ENCODE measurements at regions not wholly inside any gene's neighbourhood (a gene's known extent, or its start where the extent isn't known, plus 50 kb on each side); places are given as distances from the start of the nearest gene placed in this dataset.

GRCh38 chr21:29240136-29240535 is 58.6 kb upstream of the BACH1 start:
- Histone ChIP-seq H3K4me3 (no peak overlapping the region), H4K20me1 (ENCODE audit: control insufficient read depth, insufficient read depth) (no peaks in the 10 kb centered on the region), H3K4me1 (ENCODE audit: control insufficient read depth, insufficient read depth, low read length) (peaks cover 41% of the 10 kb centered on the region), H3K9ac (ENCODE audit: control insufficient read depth, insufficient read depth, low read length) (no peak overlapping the region), H3K36me3 (ENCODE audit: control insufficient read depth in 2 of 2, insufficient read depth in 2 of 2, low read length in 1 of 2) (no peaks in the 10 kb centered on the region), H3K9me3 (replicated peaks; ENCODE audit: control insufficient read depth, insufficient read depth, low read length) (no peaks in the 10 kb centered on the region; the same call in 2 of the 3 replicates), H3K27me3 (replicated peaks in 1 of 2; ENCODE audit: control insufficient read depth in 2 of 2, insufficient read depth in 2 of 2, low read length in 1 of 2) (no peaks in the 10 kb centered on the region), H2AFZ (ENCODE audit: control insufficient read depth, low read depth, low read length) (no peak overlapping the region), H3K79me2 (ENCODE audit: control insufficient read depth, insufficient read depth, low read length) (no peaks in the 10 kb centered on the region), H3K27ac (ENCODE audit: control insufficient read depth, insufficient read depth) (no peak overlapping the region), H3K4me2 (ENCODE audit: control insufficient read depth, insufficient read depth) (no peak overlapping the region)
- in situ Hi-C loops (cut with MboI), result no loop called here
- DNase-seq (ENCODE audit: low read depth, low spot score) (no peak), FAIRE-seq (no peak), ATAC-seq (no peak)
- intact Hi-C loops (cut with micrococcal nuclease; ENCODE audit: unreplicated experiment), result no loop called here
- ChIA-PET RAD21 (ENCODE audit: unreplicated experiment) (no interaction called here), POLR2A (no interaction called here), SMC1A (ENCODE audit: uncharacterized antibody, unreplicated experiment) (interaction anchor here (3.2 to 11.7 kb wide), 2 partner anchors 57 to 131 kb away, joined by 7 to 297 read pairs; partner anchors contain the start of gene BACH1), CTCF (interaction anchor here (10.6 kb wide), 1 partner anchor 59 kb away, joined by 157 read pairs; the partner anchor contains the start of gene BACH1)
- 59% methylated on average over 1 of the region's 1 CpG for WGBS (ENCODE audit: insufficient coverage, insufficient replicate concordance, low lambda C conversion rate, missing lambda C conversion rate)
- TF ChIP-seq SPI1 (IDR thresholded peaks at IDR 0.05; ENCODE audit: borderline replicate concordance, insufficient read depth, low read depth, low read length), result no peak
- BruUV-seq (replicated peaks), result no TSS peak

DNA sequence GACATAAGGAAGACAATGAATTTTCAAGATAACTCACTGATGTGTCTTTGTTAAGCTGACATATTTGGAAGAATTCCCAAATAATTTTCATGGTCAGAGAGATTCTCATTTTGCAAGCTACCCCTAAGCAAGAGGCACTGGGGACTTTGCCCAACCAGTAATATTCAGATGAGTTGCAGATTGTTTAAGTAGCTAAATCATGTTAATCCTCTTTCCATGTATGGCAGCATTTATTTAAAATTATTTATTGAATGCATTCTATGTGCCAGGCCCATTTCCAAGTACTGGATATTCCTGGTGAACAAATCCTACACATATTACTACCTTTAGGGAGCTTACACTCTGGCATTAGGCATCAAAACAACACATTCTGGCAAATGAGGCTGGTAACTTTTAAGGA is 56.5 kb upstream of the BACH1 start:
- ChIA-PET POLR2A (interaction anchor here (1.4 kb wide), 1 partner anchor 8 kb away, joined by 4 read pairs; no protein-coding TSS in a partner anchor), CTCF (interaction anchor here (1.0 to 1.8 kb wide), 4 partner anchors 11 to 130 kb away, joined by 3 to 7 read pairs (median 4); no protein-coding TSS in a partner anchor), RAD21 (ENCODE audit: unreplicated experiment) (interaction anchor here (1.2 to 1.6 kb wide), 2 partner anchors 9 to 106 kb away, joined by 3 read pairs; no protein-coding TSS in a partner anchor), SMC1A (ENCODE audit: uncharacterized antibody, unreplicated experiment) (interaction anchor here (0.7 to 2.2 kb wide), 4 partner anchors 21 to 106 kb away, joined by 3 to 7 read pairs (median 4); partner anchors contain the start of gene BACH1)
- DNase-seq (ENCODE audit: low read depth, low spot score), result no peak
- Histone ChIP-seq H4K20me1 (ENCODE audit: control insufficient read depth, insufficient read depth) (no peaks in the 10 kb centered on the region), H3K79me2 (ENCODE audit: control insufficient read depth, insufficient read depth, low read length) (no peaks in the 10 kb centered on the region), H2AFZ (ENCODE audit: control insufficient read depth, low read depth, low read length) (no peak overlapping the region), H3K27me3 (replicated peaks in 1 of 2; ENCODE audit: control insufficient read depth in 2 of 2, insufficient read depth in 2 of 2, low read length in 1 of 2) (no peaks in the 10 kb centered on the region), H3K36me3 (ENCODE audit: control insufficient read depth in 2 of 2, insufficient read depth in 2 of 2, low read length in 1 of 2) (no peaks in the 10 kb centered on the region), H3K4me3 (no peak overlapping the region), H3K9me3 (replicated peaks; ENCODE audit: control insufficient read depth, insufficient read depth, low read length) (no peaks in the 10 kb centered on the region; the same call in 2 of the 3 replicates), H3K4me1 (ENCODE audit: control insufficient read depth, insufficient read depth, low read length) (peaks cover 29% of the 10 kb centered on the region), H3K4me2 (ENCODE audit: control insufficient read depth, insufficient read depth) (no peak overlapping the region), H3K27ac (ENCODE audit: control insufficient read depth, insufficient read depth) (no peak overlapping the region), H3K9ac (ENCODE audit: control insufficient read depth, insufficient read depth, low read length) (no peak overlapping the region)
- BruUV-seq (replicated peaks), result no TSS peak
- no peak for FAIRE-seq
- in situ Hi-C loops (cut with MboI) (no loop called here), intact Hi-C loops (cut with micrococcal nuclease; ENCODE audit: unreplicated experiment) (no loop called here)
- no peak for ATAC-seq
- no peak for TF ChIP-seq STAT1 (conservative IDR thresholded peaks at IDR 0.05)
- TF ChIP-seq CREB1 (IDR thresholded peaks at IDR 0.05; ENCODE audit: low read depth), result no peak
- TF ChIP-seq, protein P1, sequence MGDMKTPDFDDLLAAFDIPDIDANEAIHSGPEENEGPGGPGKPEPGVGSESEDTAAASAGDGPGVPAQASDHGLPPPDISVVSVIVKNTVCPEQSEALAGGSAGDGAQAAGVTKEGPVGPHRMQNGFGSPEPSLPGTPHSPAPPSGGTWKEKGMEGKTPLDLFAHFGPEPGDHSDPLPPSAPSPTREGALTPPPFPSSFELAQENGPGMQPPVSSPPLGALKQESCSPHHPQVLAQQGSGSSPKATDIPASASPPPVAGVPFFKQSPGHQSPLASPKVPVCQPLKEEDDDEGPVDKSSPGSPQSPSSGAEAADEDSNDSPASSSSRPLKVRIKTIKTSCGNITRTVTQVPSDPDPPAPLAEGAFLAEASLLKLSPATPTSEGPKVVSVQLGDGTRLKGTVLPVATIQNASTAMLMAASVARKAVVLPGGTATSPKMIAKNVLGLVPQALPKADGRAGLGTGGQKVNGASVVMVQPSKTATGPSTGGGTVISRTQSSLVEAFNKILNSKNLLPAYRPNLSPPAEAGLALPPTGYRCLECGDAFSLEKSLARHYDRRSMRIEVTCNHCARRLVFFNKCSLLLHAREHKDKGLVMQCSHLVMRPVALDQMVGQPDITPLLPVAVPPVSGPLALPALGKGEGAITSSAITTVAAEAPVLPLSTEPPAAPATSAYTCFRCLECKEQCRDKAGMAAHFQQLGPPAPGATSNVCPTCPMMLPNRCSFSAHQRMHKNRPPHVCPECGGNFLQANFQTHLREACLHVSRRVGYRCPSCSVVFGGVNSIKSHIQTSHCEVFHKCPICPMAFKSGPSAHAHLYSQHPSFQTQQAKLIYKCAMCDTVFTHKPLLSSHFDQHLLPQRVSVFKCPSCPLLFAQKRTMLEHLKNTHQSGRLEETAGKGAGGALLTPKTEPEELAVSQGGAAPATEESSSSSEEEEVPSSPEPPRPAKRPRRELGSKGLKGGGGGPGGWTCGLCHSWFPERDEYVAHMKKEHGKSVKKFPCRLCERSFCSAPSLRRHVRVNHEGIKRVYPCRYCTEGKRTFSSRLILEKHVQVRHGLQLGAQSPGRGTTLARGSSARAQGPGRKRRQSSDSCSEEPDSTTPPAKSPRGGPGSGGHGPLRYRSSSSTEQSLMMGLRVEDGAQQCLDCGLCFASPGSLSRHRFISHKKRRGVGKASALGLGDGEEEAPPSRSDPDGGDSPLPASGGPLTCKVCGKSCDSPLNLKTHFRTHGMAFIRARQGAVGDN (IDR thresholded peaks at IDR 0.05), result no peak
- no peak for TF ChIP-seq ZBTB11 (CRISPR knock-in tag; IDR thresholded peaks at IDR 0.05)
- no peak for TF ChIP-seq ETV6 (conservative IDR thresholded peaks at IDR 0.05 in 1 of 2, IDR thresholded peaks at IDR 0.05 in 1 of 2; ENCODE audit: borderline replicate concordance in 1 of 2, low read depth in 1 of 2)
- TF ChIP-seq ZBED1 (IDR thresholded peaks at IDR 0.05; ENCODE audit: borderline replicate concordance), result no peak
- TF ChIP-seq, protein P2, sequence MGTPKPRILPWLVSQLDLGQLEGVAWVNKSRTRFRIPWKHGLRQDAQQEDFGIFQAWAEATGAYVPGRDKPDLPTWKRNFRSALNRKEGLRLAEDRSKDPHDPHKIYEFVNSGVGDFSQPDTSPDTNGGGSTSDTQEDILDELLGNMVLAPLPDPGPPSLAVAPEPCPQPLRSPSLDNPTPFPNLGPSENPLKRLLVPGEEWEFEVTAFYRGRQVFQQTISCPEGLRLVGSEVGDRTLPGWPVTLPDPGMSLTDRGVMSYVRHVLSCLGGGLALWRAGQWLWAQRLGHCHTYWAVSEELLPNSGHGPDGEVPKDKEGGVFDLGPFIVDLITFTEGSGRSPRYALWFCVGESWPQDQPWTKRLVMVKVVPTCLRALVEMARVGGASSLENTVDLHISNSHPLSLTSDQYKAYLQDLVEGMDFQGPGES (IDR thresholded peaks at IDR 0.05), result no peak

All from GM12878 (cell line).